Activated T-helper 2 cell treated with anti-CD3 and anti-CD28 coated beads, Interferon-gamma antibody, Interleukin-2, Interleukin-4, amounts not matched to agents 10 μg/mL and 5 μg/mL and 100 μg/mL, durations not matched to agents 14 hours and 24 hours and 36 hours (primary cell): ENCODE measurements at regions not wholly inside any gene's neighbourhood (a gene's known extent, or its start where the extent isn't known, plus 50 kb on each side); places are given as distances from the start of the nearest gene placed in this dataset.

Experiments used
- DNase-seq: peaks from one replicate; pipeline ENCODE4 v3.0.0; 2021; ENCODE audit warnings: low spot score
- H3K27ac Mint-ChIP-seq: one replicate; pipeline ENCODE4 v1.8.0; 2021; ENCODE audit warnings: mixed read lengths
- H3K27me3 Mint-ChIP-seq: one replicate; pipeline ENCODE4 v1.8.0; 2021; ENCODE audit warnings: low read depth, mixed read lengths
- H3K36me3 Mint-ChIP-seq: one replicate; pipeline ENCODE4 v1.8.0; 2021; ENCODE audit warnings: low read depth, mixed read lengths
- H3K4me1 Mint-ChIP-seq: one replicate; pipeline ENCODE4 v1.8.0; 2021; ENCODE audit warnings: low read depth, mixed read lengths
- H3K4me3 Mint-ChIP-seq: one replicate; pipeline ENCODE4 v1.8.0; 2021; ENCODE audit warnings: low read depth, mild to moderate bottlenecking, moderate library complexity, mixed read lengths
- H3K9me3 Mint-ChIP-seq: one replicate; pipeline ENCODE4 v1.8.0; 2021; ENCODE audit warnings: mixed read lengths
- intact Hi-C: fragments of 100-400 bp; cut with micrococcal nuclease; formaldehyde crosslinking; loops from one replicate; pipeline ENCODE4 v1.15.1; 2023

GRCh38 chr5:101877451-101877850, 418.6 kb downstream of the SLCO4C1 start:
- DNase-seq = no peak
- no peaks in the 10 kb centered on the region for H3K27me3 Mint-ChIP-seq
- no peaks in the 10 kb centered on the region for H3K4me1 Mint-ChIP-seq
- no peaks in the 10 kb centered on the region for H3K36me3 Mint-ChIP-seq
- no peak overlapping the region for H3K27ac Mint-ChIP-seq
- no peaks in the 10 kb centered on the region for H3K9me3 Mint-ChIP-seq
- no peak overlapping the region for H3K4me3 Mint-ChIP-seq
- intact Hi-C loops = no loop called here

DNA sequence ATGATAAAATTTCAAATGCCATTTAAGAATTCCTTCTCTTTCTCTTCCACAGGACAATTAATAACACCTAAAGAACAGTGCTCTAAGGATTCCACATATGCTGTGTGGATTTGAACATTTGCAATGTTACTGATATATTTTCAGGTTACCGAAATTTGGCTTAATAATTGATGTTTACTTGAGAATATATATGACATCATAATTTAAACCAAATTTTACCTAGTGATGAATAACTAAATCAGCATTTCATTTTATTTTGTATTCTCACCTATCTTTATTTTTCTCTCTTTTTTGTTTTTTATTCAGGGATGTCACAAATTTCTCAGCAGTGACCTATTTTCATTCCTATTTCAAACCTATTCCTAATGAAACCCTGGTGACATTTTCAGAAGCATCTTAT, 429.6 kb downstream of the SLCO4C1 start:
- no peaks in the 10 kb centered on the region for H3K27me3 Mint-ChIP-seq
- H3K4me1 Mint-ChIP-seq = no peaks in the 10 kb centered on the region
- no peak overlapping the region for H3K4me3 Mint-ChIP-seq
- intact Hi-C loops = no loop called here
- no peak for DNase-seq
- H3K27ac Mint-ChIP-seq = no peak overlapping the region
- H3K9me3 Mint-ChIP-seq = no peaks in the 10 kb centered on the region
- H3K36me3 Mint-ChIP-seq = no peaks in the 10 kb centered on the region

DNA sequence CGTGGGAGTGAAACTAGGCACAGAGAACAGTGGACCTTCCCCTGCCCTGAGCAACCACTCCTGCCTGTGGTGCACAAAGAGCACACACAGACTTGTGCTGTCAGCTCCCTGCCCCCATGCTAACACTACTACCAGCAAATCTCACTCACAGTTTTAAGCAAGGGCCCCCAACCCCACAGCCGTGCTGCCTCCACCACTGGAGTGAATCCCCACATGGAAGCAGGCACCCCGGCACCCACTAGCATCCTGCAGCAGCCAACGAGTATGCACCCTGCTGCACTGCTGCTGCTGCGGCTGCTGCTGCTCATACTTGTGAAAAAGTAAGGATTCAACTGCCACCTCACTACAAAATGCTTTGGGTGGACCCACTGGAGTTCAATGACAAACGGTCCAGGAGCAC, 435.5 kb downstream of the SLCO4C1 start:
- H3K36me3 Mint-ChIP-seq = no peaks in the 10 kb centered on the region
- H3K27me3 Mint-ChIP-seq = no peaks in the 10 kb centered on the region
- H3K9me3 Mint-ChIP-seq = no peaks in the 10 kb centered on the region
- H3K4me1 Mint-ChIP-seq = no peaks in the 10 kb centered on the region
- H3K4me3 Mint-ChIP-seq = no peak overlapping the region
- no peak overlapping the region for H3K27ac Mint-ChIP-seq
- no peak for DNase-seq
- intact Hi-C loops = no loop called here

GRCh38 chr5:101860145-101860544, 435.9 kb downstream of the SLCO4C1 start:
- no peak overlapping the region for H3K27ac Mint-ChIP-seq
- DNase-seq = no peak
- H3K9me3 Mint-ChIP-seq = no peaks in the 10 kb centered on the region
- no peak overlapping the region for H3K4me3 Mint-ChIP-seq
- intact Hi-C loops = no loop called here
- H3K27me3 Mint-ChIP-seq = no peaks in the 10 kb centered on the region
- H3K36me3 Mint-ChIP-seq = no peaks in the 10 kb centered on the region
- no peaks in the 10 kb centered on the region for H3K4me1 Mint-ChIP-seq

DNA sequence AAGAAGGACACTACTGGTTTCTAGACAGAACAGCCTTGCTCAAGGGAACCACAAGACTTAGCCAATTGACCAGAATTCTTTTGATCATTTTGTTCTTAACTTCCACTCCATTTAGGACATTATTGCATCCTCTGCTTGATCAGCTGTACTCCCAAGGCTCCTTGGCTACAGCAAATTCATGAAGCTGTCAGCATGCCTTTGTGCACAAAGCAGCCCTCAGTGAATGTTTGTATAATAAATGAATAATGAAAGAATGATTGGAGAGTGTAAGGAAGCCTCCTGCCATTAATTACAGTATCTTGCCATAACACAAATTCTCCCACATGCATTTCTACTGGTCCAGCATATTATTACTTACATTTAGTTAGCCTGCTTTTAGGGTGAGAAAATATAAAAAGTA, 449.6 kb downstream of the SLCO4C1 start:
- H3K27ac Mint-ChIP-seq = no peak overlapping the region
- H3K9me3 Mint-ChIP-seq = no peaks in the 10 kb centered on the region
- H3K36me3 Mint-ChIP-seq = no peaks in the 10 kb centered on the region
- no peak overlapping the region for H3K4me3 Mint-ChIP-seq
- H3K27me3 Mint-ChIP-seq = no peaks in the 10 kb centered on the region
- H3K4me1 Mint-ChIP-seq = no peaks in the 10 kb centered on the region
- intact Hi-C loops = no loop called here
- DNase-seq = no peak

- H3K4me1 Mint-ChIP-seq = no peaks in the 10 kb centered on the region
- H3K36me3 Mint-ChIP-seq = no peaks in the 10 kb centered on the region
- H3K9me3 Mint-ChIP-seq = no peaks in the 10 kb centered on the region
- no peak for DNase-seq
- H3K27ac Mint-ChIP-seq = no peak overlapping the region
- no peaks in the 10 kb centered on the region for H3K27me3 Mint-ChIP-seq
- H3K4me3 Mint-ChIP-seq = no peak overlapping the region
- intact Hi-C loops = no loop called here
Measured at GRCh38 chr5:101843055-101843454, 453.0 kb downstream of the SLCO4C1 start.

- no peaks in the 10 kb centered on the region for H3K9me3 Mint-ChIP-seq
- DNase-seq = no peak
- H3K4me3 Mint-ChIP-seq = no peak overlapping the region
- H3K27me3 Mint-ChIP-seq = no peaks in the 10 kb centered on the region
- intact Hi-C loops = no loop called here
- no peaks in the 10 kb centered on the region for H3K4me1 Mint-ChIP-seq
- no peak overlapping the region for H3K27ac Mint-ChIP-seq
- no peaks in the 10 kb centered on the region for H3K36me3 Mint-ChIP-seq
Measured at GRCh38 chr5:101838435-101838834, 457.6 kb downstream of the SLCO4C1 start.

DNA sequence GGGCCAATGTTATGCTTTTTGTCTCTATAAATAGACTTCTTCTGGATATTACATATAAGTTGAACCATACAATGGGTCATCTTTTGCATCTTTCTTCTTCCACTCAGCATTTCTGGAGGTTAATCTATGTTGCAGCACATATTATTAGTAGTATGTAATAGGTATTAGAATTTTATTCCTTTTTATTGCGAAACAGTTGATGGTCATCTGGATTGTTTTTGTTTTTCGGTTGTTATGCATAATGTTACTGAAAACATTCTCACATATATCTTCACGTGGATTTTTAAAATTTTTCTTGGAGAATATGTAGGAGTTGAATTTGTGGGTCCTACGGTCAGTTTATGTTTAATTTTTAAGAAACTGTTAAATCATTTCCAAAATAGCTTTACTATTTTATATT, 466.8 kb downstream of the SLCO4C1 start:
- no peak overlapping the region for H3K4me3 Mint-ChIP-seq
- no peaks in the 10 kb centered on the region for H3K27me3 Mint-ChIP-seq
- H3K36me3 Mint-ChIP-seq = no peaks in the 10 kb centered on the region
- DNase-seq = no peak
- H3K9me3 Mint-ChIP-seq = peaks cover 12% of the 10 kb centered on the region
- no peak overlapping the region for H3K27ac Mint-ChIP-seq
- no peaks in the 10 kb centered on the region for H3K4me1 Mint-ChIP-seq
- intact Hi-C loops = no loop called here

DNA sequence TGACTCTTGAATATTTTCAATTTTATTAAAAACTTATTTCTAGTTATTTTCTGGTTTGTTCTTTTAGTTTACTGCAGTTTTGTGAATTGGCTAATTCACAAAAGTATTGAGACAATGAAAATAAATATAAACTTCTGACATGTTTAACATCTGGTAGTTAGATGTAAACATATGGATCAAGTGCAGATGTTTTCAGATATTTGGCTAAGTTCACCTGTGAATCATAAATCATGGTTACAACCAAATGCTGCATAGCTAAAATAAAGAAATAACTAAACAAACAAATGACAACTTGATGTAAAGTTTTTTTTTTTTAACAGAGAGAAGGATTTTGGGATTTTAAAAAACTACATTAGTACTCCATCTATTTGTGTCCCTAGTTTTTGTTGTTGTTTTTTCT, 484.6 kb downstream of the SLCO4C1 start:
- Mint-ChIP-seq H3K27me3 (no peaks in the 10 kb centered on the region), H3K4me1 (no peaks in the 10 kb centered on the region), H3K27ac (no peak overlapping the region), H3K9me3 (no peaks in the 10 kb centered on the region), H3K4me3 (no peak overlapping the region), H3K36me3 (no peaks in the 10 kb centered on the region)
- DNase-seq = no peak
- intact Hi-C loops = no loop called here

GRCh38 chr5:101806410-101806809, 489.7 kb downstream of the SLCO4C1 start:
- Mint-ChIP-seq H3K9me3 (no peaks in the 10 kb centered on the region), H3K27me3 (no peaks in the 10 kb centered on the region), H3K4me1 (no peaks in the 10 kb centered on the region), H3K36me3 (no peaks in the 10 kb centered on the region), H3K27ac (no peak overlapping the region), H3K4me3 (no peak overlapping the region)
- DNase-seq = no peak
- intact Hi-C loops = no loop called here

- no peak overlapping the region for H3K27ac Mint-ChIP-seq
Measured at GRCh38 chr5:101796427-101796826, 499.7 kb downstream of the SLCO4C1 start.

GRCh38 chr5:101788797-101789196, 507.3 kb downstream of the SLCO4C1 start:
- no peak overlapping the region for H3K27ac Mint-ChIP-seq
- no peaks in the 10 kb centered on the region for H3K4me1 Mint-ChIP-seq
- H3K36me3 Mint-ChIP-seq = no peaks in the 10 kb centered on the region
- DNase-seq = no peak
- H3K27me3 Mint-ChIP-seq = no peaks in the 10 kb centered on the region
- no peaks in the 10 kb centered on the region for H3K9me3 Mint-ChIP-seq
- intact Hi-C loops = no loop called here
- H3K4me3 Mint-ChIP-seq = no peak overlapping the region

More at GRCh38 chr5:101796427-101796826, 499.7 kb downstream of the SLCO4C1 start:
- Mint-ChIP-seq H3K4me1 (no peaks in the 10 kb centered on the region), H3K36me3 (no peaks in the 10 kb centered on the region), H3K4me3 (no peak overlapping the region), H3K9me3 (no peaks in the 10 kb centered on the region), H3K27me3 (no peaks in the 10 kb centered on the region)
- DNase-seq = no peak
- intact Hi-C loops = no loop called here

GRCh38 chr5:101785090-101785489, 511.0 kb downstream of the SLCO4C1 start:
- DNase-seq = no peak
- intact Hi-C loops = no loop called here

GRCh38 chr5:101783241-101784013, 512.7 kb downstream of the SLCO4C1 start:
- intact Hi-C loops = no loop called here
- H3K36me3 Mint-ChIP-seq = no peaks in the 10 kb centered on the region
- DNase-seq = no peak
- H3K27me3 Mint-ChIP-seq = no peaks in the 10 kb centered on the region
- no peaks in the 10 kb centered on the region for H3K4me1 Mint-ChIP-seq
- no peak overlapping the region for H3K4me3 Mint-ChIP-seq
- H3K9me3 Mint-ChIP-seq = no peaks in the 10 kb centered on the region
- H3K27ac Mint-ChIP-seq = no peak overlapping the region

More at GRCh38 chr5:101785090-101785489, 511.0 kb downstream of the SLCO4C1 start:
- H3K4me3 Mint-ChIP-seq = no peak overlapping the region
- H3K27me3 Mint-ChIP-seq = no peaks in the 10 kb centered on the region
- H3K36me3 Mint-ChIP-seq = no peaks in the 10 kb centered on the region
- H3K9me3 Mint-ChIP-seq = no peaks in the 10 kb centered on the region
- no peak overlapping the region for H3K27ac Mint-ChIP-seq
- no peaks in the 10 kb centered on the region for H3K4me1 Mint-ChIP-seq
